Epithelial cell of esophagus (primary cell): ENCODE measurements at regions not wholly inside any gene's neighbourhood (a gene's known extent, or its start where the extent isn't known, plus 50 kb on each side); places are given as distances from the start of the nearest gene placed in this dataset.
"Not testable (repeated sequence)": the region's sequence is repeated elsewhere in the genome, so short reads cannot be mapped to it uniquely, and the experiment has no call there.

Experiments used
- DNase-seq: peaks from one replicate; pipeline ENCODE4 v3.0.0; 2010; ENCODE audit warnings: low read depth
- H3K4me3 ChIP-seq: 2 replicates; pipeline ENCODE4 v1.5.1; 2011; ENCODE audit warnings: mild to moderate bottlenecking, low read length, control low read depth
- CTCF ChIP-seq: IDR thresholded peaks from 2 replicates; pipeline ENCODE4 v1.5.1; 2011; ENCODE audit warnings: low read depth, mild to moderate bottlenecking, low read length, control low read depth, inconsistent platforms; ENCODE audit not compliant: insufficient read depth; ENCODE audit errors: missing control alignments

GRCh38 chr17:15849054-15849453 lies 95.9 kb upstream of the ADORA2B start:
- peak; percentile 79 for DNase-seq
- not testable (repeated sequence) for H3K4me3 ChIP-seq
- TF ChIP-seq CTCF: peak; percentile 57

DNA sequence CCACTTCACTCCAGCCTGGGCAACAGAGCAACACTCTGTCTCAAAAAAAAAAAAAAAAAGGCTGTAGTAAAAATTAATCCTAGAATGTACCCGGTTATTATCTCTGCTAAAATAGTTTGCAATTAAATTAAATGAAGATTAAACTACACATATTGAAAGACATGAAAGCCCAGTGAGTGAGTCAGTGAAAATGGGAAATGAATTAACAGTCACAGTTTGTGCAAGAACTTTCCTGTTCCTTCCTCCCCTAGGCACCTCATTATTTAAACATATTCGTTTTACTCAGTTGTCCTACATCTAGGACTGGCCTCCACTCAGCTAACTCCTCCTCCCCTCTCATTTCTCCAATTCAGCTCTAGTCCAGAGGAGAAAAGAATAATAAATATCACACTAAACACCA lies 94.9 kb upstream of the ADORA2B start:
- peak; percentile 35 for DNase-seq
- H3K4me3 ChIP-seq: not testable (repeated sequence)

GRCh38 chr17:15850687-15851086 lies 94.2 kb upstream of the ADORA2B start:
- peak; percentile 69 for DNase-seq
- H3K4me3 ChIP-seq: not testable (repeated sequence)

DNA sequence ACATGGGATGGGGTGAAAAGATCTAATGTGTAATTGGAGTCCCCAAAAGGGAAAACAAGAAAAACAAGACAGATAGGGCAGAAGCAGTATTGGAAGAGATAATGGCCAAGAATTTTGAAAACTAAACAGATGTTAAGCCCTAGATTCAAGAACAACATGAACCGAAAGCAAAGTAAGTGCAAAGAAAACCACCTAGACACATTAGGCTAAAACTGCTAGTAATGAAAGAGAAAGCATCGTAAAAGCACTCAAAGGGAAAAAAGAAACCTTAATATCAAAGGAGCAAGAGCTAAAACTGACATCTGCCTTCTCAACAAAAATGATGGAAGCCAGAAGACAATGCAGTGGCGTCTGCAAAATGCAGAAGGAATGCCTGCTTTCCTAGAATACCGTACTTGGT lies 92.1 kb upstream of the ADORA2B start:
- H3K4me3 ChIP-seq, DNase-seq: not testable (repeated sequence)

DNA sequence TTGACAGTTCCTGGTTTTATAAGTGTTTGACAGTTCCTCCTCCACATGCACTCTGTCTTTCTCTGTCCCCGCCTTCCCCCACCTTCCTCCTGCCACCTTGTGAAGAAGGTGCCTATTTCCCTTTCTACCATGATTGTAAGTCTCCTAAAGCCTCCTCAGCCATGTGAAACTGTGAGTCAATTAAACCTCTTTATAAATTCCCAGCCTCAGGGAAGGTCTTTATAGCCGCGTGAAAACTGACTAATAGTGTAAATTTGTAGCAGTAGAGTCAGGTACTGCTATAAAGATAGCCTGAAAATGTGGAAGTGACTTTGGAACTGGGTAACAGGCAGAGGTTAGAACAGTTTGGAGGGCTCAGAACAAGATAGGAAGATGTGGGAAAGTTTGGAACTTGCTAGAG lies 88.7 kb upstream of the ADORA2B start:
- not testable (repeated sequence) for H3K4me3 ChIP-seq, DNase-seq

- DNase-seq, H3K4me3 ChIP-seq: not testable (repeated sequence)
These were observed 88.2 kb upstream of the ADORA2B start for GRCh38 chr17:15856745-15857144.

DNA sequence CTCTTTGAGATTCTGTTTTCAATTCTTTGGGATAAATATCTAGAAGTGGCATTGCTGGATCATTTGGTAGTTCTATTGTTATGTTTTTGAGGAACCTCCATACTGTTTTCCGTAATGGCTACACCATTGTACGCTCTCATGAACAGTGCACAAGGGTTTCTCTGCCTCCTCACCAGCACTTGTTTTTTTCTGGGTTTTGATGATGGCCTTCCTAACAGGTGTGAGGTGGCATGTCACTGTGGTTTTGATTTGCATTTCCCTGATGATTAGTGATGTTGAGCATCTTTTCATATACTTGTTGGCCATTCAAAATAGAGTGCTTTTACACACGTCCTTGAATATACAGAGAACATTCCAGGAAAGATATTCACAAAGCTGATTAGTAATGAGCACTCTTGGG lies 86.8 kb upstream of the ADORA2B start:
- not testable (repeated sequence) for H3K4me3 ChIP-seq, DNase-seq

GRCh38 chr17:15860774-15861173 lies 84.2 kb upstream of the ADORA2B start:
- DNase-seq, H3K4me3 ChIP-seq: not testable (repeated sequence)

GRCh38 chr17:15864061-15864460 lies 80.9 kb upstream of the ADORA2B start:
- H3K4me3 ChIP-seq, DNase-seq: not testable (repeated sequence)

GRCh38 chr17:15864472-15864871 lies 80.5 kb upstream of the ADORA2B start:
- H3K4me3 ChIP-seq, DNase-seq: not testable (repeated sequence)

- H3K4me3 ChIP-seq, DNase-seq: not testable (repeated sequence)
These were observed 78.9 kb upstream of the ADORA2B start for GRCh38 chr17:15866015-15866414.

- not testable (repeated sequence) for DNase-seq
These were observed 77.6 kb upstream of the ADORA2B start for GRCh38 chr17:15867331-15867730.

GRCh38 chr17:15869868-15870267 lies 75.1 kb upstream of the ADORA2B start:
- not testable (repeated sequence) for DNase-seq, H3K4me3 ChIP-seq

More at GRCh38 chr17:15867331-15867730, 77.6 kb upstream of the ADORA2B start:
- not testable (repeated sequence) for H3K4me3 ChIP-seq

GRCh38 chr17:15872677-15873076 lies 72.3 kb upstream of the ADORA2B start:
- DNase-seq, H3K4me3 ChIP-seq: not testable (repeated sequence)

- DNase-seq: peak; percentile 54
- not testable (repeated sequence) for H3K4me3 ChIP-seq
These were observed 66.9 kb upstream of the ADORA2B start for GRCh38 chr17:15877882-15878500.
